ENCODE measurements at regions not wholly inside any gene's neighbourhood (a gene's known extent, or its start where the extent isn't known, plus 50 kb on each side); places are given as distances from the start of the nearest gene placed in this dataset.
A peak's percentile ranks its signal among the peaks of the same experiment; 100 is the strongest.
"Not testable (repeated sequence)": the region's sequence is repeated elsewhere in the genome, so short reads cannot be mapped to it uniquely, and the experiment has no call there.

DNA sequence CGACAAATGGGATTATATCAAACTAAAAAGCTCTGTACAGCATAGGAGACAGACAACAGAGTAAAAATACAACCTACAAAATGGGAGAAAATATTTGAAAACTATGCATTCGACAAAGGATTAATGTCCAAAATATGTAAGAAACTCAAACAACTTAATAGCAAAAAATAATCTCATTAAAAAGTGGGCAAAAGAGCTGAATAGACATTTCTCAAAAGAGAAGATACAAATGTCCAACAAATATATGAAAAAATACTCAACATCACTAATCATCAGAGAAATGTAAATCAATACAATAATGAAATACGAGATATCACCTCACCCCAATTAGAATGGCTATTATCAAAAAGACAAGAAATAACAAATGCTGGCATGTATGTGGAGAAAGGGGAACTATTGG is 272.9 kb downstream of the KLHL13 start:
- DNase-seq = no peak

DNA sequence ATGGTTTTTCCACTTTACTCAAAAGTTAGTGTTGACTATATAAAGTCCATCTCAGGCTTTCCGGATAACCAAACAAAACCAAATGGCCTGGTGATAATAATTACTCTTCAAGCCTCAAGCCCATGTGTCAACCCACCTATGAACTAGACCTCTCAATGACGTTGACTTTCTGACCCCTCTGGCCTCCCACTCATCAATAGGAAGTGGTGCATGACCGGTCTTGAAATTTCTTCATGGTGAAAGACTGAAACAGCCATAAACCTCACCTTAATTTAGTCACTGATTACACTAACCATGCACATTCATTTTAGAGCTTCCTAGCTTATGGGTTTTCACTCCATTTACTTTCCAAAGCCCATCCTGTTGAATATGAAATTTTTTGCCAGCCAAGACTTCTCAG is 276.0 kb downstream of the KLHL13 start:
- no peak for DNase-seq

DNA sequence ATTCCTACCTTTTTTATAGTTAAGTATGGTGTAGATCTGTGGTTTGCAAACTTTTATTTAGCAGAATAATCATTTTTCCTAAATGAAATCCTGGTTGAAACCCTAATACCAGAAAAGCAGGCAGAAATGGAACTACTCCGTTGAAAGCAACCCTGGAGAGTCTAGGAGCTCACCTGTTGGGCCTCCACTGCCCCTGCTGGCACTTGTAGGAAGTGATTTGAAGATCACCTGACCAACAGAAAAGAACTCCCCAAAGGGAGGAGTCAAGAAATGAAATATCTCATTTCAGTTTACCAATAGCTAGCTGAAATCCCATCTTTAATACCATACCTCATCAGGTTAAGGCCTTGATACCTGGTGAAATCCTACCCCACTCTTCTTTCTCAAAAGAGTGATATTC is 277.1 kb downstream of the KLHL13 start:
- DNase-seq = no peak

DNA sequence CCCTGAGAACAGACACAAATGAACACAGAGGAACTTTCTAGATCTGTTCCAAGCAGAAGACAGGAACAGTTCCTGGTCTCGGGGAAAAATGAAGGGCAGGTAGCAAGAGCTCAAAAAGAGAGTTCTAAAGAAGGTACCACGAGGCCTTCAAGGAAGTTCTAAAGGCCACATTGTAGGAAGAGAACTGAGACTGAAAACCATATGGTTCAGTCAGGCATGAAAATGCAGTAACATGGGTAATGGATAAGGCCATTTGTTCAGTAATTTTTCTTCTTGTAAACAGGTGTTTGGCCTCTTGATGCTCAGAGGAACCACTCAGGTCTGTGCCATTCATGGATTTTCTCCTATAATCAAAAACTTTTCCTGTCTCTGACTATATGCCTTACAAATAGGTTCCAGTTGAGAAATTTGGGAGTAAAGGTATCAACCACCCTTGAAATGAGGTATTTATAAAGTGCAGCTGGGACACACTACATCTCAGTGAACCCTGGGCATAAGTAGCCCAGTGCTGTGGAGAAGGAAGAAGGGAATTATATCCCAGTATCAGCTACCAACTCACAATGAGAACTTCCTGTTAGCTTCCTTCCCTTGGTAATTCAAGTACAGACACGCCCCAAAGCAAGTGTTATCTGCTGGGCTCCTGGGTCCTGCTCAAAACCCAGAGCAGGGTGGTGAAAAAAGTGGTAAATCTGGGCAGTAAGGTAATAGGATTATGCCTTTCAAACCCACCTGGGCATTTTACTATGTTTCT is 277.9 kb downstream of the KLHL13 start:
- no peak for DNase-seq

DNA sequence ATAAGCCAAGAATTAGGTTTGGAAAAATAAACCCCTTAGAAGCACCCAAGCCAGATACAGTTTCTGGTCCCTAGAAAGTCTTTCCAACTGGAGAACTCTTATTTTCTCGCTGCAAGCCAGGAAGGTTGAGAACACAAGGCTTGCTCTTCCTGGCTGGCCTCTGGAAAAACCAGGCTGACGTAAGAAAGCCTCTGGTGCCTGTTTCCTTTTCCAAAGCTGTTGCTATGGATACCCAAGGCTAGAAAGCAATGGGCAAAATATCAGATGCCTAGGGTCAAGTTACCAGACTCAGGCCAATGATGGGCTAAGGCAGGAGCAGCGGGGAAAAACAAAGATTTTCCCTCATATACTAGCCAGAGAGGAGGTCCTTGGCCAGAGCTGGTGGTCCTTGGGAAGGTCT is 281.6 kb downstream of the KLHL13 start:
- DNase-seq = no peak

DNA sequence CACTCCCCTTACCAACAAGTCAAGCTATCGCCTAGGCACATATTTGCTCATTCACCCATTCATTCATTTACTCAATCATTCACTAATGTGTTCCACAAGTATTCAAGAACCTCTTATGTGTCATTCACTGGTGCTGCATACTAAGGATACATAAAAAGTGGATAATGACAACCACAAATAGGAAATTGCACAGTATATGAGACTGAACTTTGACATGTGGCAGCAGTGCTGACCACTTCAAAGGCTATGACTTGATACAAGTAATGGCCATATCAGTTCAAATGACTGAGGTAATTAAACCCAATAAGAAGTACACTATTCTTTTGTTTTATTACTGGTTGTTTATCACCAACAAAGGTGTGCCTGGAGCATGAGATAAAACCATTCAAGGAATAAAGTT is 282.5 kb downstream of the KLHL13 start:
- DNase-seq = no peak

DNA sequence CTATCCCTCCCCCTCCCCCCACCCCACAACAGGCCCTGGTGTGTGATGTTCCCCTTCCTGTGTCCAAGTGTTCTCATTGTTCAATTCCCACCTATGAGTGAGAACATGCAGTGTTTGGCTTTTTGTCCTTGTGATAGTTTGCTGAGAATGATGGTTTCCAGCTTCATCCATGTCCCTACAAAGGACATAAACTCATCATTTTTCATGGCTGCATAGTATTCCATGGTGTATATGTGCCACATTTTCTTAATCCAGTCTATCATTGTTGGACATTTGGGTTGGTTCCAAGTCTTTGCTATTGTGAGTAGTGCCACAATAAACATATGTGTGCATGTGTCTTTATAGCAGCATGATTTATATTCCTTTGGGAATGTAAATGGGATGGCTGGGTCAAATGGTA is 295.1 kb downstream of the KLHL13 start:
- DNase-seq = not testable (repeated sequence)

DNA sequence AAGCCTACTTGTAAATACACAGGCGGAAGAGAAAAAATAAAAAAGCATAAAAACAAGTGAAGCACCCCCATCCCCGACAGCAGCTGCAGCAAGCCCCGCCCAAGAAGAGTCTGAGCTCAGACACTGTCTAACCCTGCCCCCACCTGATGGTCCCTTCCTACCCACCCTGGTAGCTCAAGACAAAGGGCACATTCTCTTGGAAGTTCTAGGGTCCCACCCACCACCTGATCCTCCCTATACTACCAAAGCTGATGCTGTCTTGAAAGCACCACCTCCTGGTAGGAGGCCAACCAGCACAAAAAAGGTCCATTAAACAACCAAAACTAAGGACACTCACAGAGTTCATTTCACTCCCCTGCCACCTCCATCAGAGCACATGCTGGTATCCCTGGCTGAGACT is 308.2 kb downstream of the KLHL13 start:
- no peak for DNase-seq

DNA sequence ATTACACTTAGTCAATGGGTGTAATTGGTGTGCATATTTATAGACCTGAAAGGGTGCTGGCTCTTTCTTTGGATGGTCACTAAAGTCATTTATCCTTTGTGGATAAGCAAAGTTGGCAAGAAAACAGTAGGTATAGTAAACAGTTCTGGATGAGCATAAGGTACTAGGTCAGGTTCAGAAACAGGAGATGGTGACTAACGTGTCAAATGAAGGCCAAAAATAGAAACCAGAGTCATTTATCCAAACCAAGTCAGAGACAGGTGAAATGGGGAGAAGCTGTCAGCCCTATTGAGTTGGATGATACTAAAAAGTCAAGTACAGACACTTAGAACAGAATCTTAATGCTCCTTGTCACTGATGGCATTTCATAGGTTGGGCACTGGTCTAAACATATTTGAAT is 313.1 kb downstream of the KLHL13 start:
- DNase-seq = no peak

DNA sequence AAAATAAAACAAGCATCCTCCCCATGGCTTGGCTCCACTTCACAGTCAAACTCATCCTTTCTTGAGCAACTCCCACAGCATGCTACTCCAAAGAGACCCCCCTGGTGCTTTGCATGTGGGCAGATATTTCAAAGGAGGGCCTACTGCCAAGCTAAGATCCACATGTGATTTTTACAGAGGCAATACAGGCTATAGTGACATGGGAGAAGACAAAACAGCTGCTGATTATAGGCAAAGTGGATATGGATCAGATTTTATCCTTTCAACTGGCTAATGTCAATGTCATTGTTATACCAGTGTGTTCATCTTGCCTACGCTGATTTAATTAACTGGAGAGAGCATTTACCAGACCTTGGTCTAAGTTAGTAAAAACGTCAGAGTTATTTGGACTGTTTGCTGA is 328.3 kb downstream of the KLHL13 start:
- DNase-seq = no peak

DNA sequence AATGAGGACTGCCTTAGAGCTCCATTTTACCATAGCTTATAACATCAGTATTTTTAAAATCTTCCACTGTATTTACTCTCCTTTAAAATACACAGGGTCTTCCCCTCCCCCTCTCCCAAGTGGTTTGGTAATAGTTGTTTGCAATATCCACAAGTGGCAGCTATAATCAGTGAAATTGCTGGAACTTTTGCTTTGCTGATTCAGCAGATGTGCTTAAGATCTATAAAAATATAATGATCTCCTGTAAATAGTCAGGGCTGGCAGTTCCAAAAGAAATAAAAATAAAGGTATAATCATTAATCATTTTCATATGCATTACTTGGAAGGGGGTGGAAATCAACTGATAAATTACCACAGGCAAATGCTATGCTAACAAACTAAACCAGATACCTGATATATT is 345.2 kb downstream of the KLHL13 start:
- no peak for DNase-seq

DNA sequence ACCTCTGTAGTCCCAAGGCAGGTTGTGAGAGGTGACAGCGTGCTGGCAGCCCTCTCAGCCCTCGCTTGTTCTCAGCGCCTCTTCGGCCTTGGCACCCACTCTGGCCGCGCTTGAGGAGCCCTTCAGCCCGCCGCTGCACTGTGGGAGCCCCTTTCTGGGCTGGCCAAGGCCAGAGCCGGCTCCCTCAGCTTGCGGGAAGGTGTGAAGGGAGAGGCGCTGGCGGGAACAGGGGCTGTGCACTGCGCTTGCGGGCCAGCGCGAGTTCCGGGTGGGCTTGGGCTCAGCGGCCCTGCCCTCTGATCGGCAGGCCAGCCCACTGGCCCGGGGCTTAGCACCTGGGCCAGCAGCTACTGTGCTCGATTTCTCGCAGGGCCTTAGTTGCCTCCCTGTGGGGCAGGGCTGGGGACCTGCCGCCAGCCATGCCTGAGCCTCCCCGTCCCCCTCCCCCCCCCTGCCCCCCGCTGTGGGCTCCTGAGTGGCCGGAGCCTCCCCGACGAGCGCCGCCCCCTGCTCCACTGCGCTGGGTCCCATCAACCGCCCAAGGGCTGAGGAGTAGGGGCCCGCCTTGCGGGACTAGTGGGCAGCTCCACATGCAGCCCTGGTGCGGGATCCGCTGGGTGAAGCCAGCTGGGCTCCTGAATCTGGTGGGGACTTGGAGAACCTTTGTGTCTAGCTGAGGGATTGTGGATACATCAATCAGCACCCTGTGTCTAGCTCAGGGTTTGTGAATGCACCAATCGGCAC is 347.6 kb downstream of the KLHL13 start:
- no peak for DNase-seq

DNA sequence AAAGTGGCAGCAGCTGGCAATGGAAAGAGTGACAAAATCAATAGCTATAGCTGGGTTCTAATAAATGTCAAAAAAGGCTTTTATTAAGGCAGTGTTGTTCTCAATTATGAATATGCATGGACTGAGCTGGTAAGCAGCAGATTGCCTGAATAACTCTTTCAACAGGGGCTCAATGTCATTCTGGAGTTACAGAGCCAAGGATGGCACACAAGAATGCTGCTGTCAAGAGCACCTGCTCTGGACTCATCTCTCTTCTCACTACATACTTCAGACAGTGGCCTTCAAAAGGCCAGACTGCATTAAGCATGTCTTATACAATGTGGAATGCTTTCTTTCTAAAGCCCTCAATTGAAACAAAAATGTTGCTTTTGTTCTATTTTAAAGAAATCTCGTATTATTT is 351.4 kb downstream of the KLHL13 start:
- no peak for DNase-seq

DNA sequence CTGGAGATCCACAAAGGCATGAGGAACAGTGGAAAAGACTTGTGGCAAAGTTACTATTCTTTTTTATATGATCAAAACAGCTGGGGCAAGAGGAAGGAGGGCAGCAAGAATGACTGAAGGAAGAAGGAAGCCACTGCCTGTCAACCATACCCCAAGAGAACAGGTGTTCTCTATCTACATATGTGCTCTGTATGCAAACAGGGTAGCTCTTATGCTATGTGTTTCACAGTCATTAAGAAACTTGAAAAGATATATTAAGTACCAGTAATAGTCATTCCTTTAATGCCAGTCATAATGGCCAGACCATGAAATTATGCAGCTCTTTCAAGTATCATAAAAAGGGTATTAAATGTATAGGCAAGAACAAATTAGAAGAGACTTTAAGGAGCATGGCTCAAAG is 363.9 kb downstream of the KLHL13 start:
- DNase-seq = no peak

DNA sequence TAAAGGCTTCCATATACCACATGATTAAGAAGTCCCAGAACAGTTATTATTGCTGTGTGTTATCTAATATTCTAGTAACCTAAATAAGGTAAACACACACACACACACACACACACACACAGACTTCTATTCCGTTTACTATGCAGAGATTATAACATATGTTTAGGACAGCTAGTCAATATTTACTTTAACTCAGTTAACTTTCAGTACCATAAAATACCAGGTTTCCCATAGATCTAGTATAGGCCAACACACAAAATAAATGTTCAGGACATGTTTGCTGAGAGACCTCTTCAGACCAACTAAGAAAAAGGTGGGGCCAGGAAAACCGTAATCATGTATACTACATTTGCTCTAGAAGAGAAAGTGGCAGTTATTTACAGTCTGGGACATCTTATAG is 365.5 kb downstream of the KLHL13 start:
- DNase-seq = no peak

DNA sequence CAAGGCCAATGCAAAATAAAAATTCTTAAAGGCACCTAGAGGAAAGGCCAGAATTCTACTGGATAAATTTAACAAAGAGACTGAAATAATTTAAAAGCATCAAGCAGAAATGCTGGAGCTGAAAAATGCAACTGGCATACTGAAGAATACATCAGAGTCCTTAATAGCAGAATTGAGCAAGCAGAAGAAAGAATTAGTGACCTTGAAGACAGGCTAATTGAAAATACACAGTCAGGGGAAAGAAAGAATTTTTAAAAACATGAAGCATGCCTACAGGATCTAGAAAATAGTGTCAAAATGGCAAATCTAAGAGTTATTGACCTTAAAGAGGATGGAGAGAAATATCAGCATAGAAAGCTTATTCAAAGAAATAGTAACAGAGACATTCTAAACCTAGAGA is 371.7 kb downstream of the KLHL13 start:
- no peak for DNase-seq

DNA sequence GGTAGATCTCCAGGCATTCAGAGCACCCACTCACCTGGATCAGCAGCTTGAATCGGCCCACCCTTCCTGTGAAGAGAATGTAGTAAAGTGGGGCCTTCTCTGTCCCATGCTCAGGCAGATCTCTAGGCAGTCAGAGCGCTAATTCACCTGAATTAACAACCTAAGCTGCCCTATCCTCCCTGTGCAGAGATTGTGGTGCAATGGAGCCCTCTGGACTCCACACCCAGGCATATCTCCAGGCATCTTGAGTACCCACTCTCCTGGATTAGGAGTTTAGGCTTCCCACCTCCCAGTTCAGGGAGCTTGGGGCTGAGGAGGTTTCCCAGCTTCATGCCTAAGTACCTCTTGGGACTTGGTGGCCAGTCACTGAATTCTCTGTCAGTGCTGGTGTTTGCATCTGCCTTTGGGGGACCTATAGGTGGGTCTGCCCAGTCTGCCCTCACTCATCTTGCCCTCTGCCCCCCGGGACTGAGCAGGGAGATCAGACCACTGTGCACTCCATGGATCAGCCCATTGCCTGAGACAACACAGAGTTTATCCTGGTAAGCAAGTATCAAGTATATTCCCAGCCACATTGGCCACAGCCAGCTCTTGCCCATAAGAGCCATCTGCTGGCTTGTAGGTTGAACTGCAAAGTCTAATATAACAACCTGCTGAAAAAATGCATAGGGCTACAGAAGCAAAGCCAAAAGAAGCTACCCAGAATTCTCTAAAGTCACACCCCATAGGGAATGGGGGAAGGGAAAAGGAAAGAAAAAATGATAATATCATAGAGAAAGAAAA is 372.9 kb downstream of the KLHL13 start:
- peak in 1 of 14 donors; percentile 1 for DNase-seq

DNA sequence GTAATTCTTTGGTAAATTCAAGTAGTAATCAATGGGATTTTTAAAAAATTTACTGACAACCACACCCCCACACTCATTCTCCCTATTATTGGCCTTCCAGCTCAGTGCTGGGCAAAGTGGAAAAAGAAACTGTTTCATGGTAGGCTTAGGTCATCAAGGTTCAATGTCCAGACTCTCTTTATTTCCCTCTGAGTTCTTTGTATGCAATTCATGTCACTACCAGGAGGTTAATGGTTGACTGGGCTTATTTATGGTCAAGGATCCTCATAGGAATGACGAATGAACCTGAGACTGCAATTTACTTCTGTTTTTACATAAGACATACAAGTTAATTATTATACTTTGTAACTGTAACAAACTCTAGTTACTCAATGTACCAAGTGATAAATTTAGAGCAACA is 403.2 kb downstream of the KLHL13 start:
- no peak for DNase-seq

DNA sequence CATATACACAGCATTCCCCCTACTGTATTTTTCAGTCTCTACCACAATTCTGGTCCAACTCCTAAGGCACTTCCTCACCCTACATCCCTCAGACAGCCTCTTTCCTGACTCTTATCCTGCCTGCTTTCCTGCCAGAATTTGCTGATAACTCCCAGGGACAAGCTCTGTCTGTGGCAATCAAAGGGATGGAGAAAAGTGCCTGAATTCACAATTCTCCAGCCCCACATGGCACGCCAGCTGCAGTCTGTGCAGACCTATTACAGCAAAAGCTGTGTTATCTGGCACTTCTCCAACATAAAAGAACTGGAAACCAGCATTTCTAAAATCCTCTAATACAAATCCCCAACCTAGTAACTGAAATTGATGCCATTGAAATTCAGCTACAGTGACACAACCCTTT is 404.8 kb downstream of the KLHL13 start:
- no peak for DNase-seq

DNA sequence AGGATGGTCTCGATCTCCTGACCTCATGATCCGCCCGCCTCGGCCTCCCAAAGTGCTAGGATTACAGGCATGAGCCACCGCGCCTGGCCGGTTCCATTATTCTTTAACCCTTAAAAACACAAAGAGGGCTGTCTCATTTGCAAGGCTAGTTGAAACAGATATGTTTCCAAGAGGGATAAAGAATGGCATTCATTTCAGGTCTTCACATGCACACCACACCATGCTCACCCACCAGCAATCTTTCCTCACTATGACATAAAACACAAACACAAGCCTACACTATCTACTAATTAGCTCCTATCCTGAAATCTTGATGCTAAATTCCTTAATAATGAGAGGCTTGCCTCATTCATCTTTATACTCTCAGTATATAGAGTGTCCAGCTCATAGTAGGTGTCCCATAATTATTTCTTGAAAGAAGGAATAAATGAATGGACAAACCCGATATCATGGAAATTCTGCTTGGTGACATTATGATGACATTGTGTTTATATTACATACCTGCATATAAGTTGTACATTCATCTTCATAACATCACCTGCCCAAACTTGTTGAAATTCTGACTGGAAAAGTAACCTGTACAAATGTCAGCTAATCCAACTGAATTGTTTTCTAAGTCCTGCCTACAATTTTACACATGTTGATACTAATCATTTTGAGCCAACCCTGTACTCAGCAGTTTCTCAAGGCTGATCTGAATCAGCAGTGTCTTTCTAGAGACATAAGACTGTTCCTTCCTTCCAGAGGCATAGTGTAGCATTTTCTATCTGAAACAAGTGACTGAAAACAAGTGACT is 408.5 kb downstream of the KLHL13 start:
- DNase-seq = no peak

DNA sequence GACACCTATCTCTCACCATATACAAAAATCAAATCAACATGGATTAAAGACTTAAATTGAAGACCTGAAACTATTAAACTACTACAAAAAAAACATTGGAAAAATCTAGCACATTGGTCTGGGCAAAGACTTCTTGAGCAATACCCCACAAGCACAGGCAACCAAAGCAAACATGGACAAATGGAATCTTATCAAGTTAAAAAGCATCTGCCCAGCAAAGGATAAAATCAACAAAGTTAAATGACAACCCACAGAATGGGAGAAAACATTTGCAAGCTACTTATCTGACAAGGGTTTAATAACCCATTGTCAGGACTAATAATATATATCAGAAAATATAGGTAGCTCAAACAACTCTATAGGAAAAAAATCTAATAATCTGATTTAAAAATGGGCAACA is 415.6 kb downstream of the KLHL13 start:
- no peak for DNase-seq

DNA sequence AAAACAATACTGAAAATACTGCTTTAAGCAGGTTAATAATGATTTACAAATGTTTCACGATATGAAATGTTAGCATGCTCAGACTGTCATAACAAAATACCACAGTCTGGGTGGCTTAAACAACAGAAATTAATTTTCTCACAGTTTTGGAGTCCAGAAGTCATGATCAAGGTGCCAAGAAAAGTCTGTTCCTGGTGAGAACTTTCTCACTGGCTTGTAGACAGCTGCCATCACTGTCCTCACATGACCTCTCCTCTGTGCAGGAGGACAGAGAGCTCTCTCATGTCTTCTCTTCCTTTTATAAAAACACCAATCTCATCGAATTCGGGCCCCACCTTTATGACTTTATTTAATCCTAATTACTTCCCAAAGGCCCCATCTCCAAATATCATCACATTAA is 426.7 kb downstream of the KLHL13 start:
- DNase-seq = no peak

DNA sequence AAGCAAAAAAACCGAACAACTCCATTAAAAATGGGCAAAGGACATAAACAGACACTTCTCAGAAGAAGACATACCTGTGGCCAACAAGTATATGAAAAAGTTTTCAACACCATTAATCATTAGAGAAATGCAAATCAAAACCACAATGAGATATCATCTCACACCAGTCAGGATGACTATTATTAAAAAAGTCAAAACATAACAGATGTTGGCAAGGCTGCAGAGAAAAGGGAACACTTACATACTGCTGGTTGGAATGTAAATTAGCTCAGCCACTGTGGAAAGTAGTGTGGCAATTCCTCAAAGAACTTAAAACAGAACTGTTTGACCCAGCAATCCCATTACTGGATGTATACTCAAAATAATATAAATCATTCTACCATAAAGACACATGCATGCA is 436.3 kb downstream of the KLHL13 start:
- no peak for DNase-seq
